IMR-90 (cell line): ENCODE measurements at regions not wholly inside any gene's neighbourhood (a gene's known extent, or its start where the extent isn't known, plus 50 kb on each side); places are given as distances from the start of the nearest gene placed in this dataset.

Source experiments
- ATAC-seq: fragments of 200-7000 bp; cut with Tn5 transposase; 2 replicates; pipeline ENCODE4 v1.9.1; 2020; ENCODE audit warnings: low read depth, mild to moderate bottlenecking, moderate library complexity
- BruUV-seq: library from RNA; stranded (reverse); fragments of 400-500 nt; replicated peaks from 2 replicates; lab custom pipeline; 2021; lab: Mats Ljungman, UMichigan
- CTCF ChIA-PET: fragments of 300-600 bp; formaldehyde crosslinking; extraction: SDS; loops from one replicate; lab custom pipeline; 2021; ENCODE audit warnings: antibody characterized with exemption; lab: Yijun Ruan, JAX
- POLR2A ChIA-PET: fragments of 300-600 bp; sonication (Branson Sonifier 250); formaldehyde crosslinking; loops from one replicate; lab custom pipeline; 2022; ENCODE audit warnings: antibody characterized with exemption; ENCODE audit not compliant: unreplicated experiment; lab: Charles Lee
- DNase-seq: peaks from one replicate; pipeline ENCODE4 v3.0.0; 2013
- H2AFZ ChIP-seq: replicated peaks from 2 replicates; pipeline ENCODE3; 2013; ENCODE audit warnings: low read length, mild to moderate bottlenecking; ENCODE audit not compliant: poor library complexity
- H2AK5ac ChIP-seq: 2 replicates; pipeline ENCODE4 v1.6.1; 2013; ENCODE audit warnings: low read depth, low read length, inconsistent platforms
- H2AK9ac ChIP-seq: replicated peaks from 2 replicates; pipeline ENCODE3; 2013; ENCODE audit warnings: mild to moderate bottlenecking, low read depth, low read length, moderate library complexity; ENCODE audit not compliant: poor library complexity
- H2BK120ac ChIP-seq: 2 replicates; pipeline ENCODE4 v1.6.1; 2013; ENCODE audit warnings: low read depth, low read length, inconsistent platforms
- H2BK15ac ChIP-seq: 3 replicates; pipeline ENCODE4 v1.6.1; 2013; ENCODE audit warnings: low read depth, low read length, inconsistent platforms
- H2BK20ac ChIP-seq: 2 replicates; pipeline ENCODE4 v1.6.1; 2013; ENCODE audit warnings: low read depth, mild to moderate bottlenecking, inconsistent platforms, low read length, moderate library complexity
- H2BK5ac ChIP-seq: 2 replicates; pipeline ENCODE4 v1.6.1; 2013; ENCODE audit warnings: mild to moderate bottlenecking, low read depth, low read length, inconsistent platforms; ENCODE audit not compliant: poor library complexity, severe bottlenecking
- H3K14ac ChIP-seq: replicated peaks from 2 replicates; pipeline ENCODE4 v1.6.1; 2013; ENCODE audit warnings: low read depth, low read length, inconsistent platforms
- H3K18ac ChIP-seq: 2 replicates; pipeline ENCODE4 v1.6.1; 2013; ENCODE audit warnings: low read depth, low read length, control low read depth
- H3K23ac ChIP-seq: 2 replicates; pipeline ENCODE4 v1.6.1; 2013; ENCODE audit warnings: low read depth, low read length, inconsistent platforms
- H3K27ac ChIP-seq: 2 replicates; pipeline ENCODE4 v1.5.1; 2013; ENCODE audit warnings: mild to moderate bottlenecking, control low read depth, low read length; ENCODE audit not compliant: insufficient read depth
- H3K27me3 ChIP-seq: 2 replicates; pipeline ENCODE4 v1.6.1; 2013; ENCODE audit warnings: low read length; ENCODE audit not compliant: control insufficient read depth, insufficient read depth
- H3K36me3 ChIP-seq: 2 replicates; pipeline ENCODE4 v1.6.1; 2013; ENCODE audit warnings: low read length, mixed read lengths; ENCODE audit not compliant: control insufficient read depth, insufficient read depth
- H3K4ac ChIP-seq: 2 replicates; pipeline ENCODE4 v1.6.1; 2013; ENCODE audit warnings: low read depth, low read length, inconsistent platforms
- H3K4me1 ChIP-seq: 2 replicates; pipeline ENCODE4 v1.6.1; 2013; ENCODE audit warnings: low read length, mixed read lengths; ENCODE audit not compliant: control insufficient read depth, insufficient read depth
- H3K4me2 ChIP-seq: 2 replicates; pipeline ENCODE4 v1.6.1; 2013; ENCODE audit warnings: low read depth, mild to moderate bottlenecking, control low read depth, low read length, moderate library complexity
- H3K4me3 ChIP-seq: 2 replicates; pipeline ENCODE4 v1.5.1; 2013; ENCODE audit warnings: low read depth, mild to moderate bottlenecking, control low read depth, low read length, moderate library complexity; ENCODE audit not compliant: insufficient read depth
- H3K56ac ChIP-seq: 2 replicates; pipeline ENCODE4 v1.6.1; 2013; ENCODE audit warnings: low read length, inconsistent platforms; ENCODE audit not compliant: insufficient read depth; ENCODE audit errors: extremely low read depth
- H3K79me1 ChIP-seq, 2 experiments: 2 replicates each; pipeline ENCODE4 v1.6.1; 2013; ENCODE audit warnings: low read length in 2 of 2, inconsistent platforms in 1 of 2, low read depth in 1 of 2
- H3K9ac ChIP-seq: 2 replicates; pipeline ENCODE4 v1.6.1; 2013; ENCODE audit warnings: low read depth, low read length, control low read depth
- H3K9me1 ChIP-seq: 2 replicates; pipeline ENCODE4 v1.6.1; 2013; ENCODE audit warnings: low read length, inconsistent platforms; ENCODE audit not compliant: insufficient read depth
- H3K9me3 ChIP-seq: 2 replicates; pipeline ENCODE4 v1.6.1; 2013; ENCODE audit warnings: low read length; ENCODE audit not compliant: control insufficient read depth, insufficient read depth
- H4K20me1 ChIP-seq: 2 replicates; pipeline ENCODE4 v1.6.1; 2013; ENCODE audit warnings: low read length, inconsistent platforms; ENCODE audit not compliant: insufficient read depth
- H4K5ac ChIP-seq: 2 replicates; pipeline ENCODE4 v1.6.1; 2013; ENCODE audit warnings: mild to moderate bottlenecking, low read depth, low read length, control low read depth
- H4K8ac ChIP-seq, 2 experiments: 2 replicates each; pipeline ENCODE4 v1.6.1; 2013; ENCODE audit warnings: low read depth in 2 of 2, low read length in 2 of 2, control low read depth in 1 of 2, inconsistent platforms in 1 of 2
- H4K91ac ChIP-seq: 2 replicates; pipeline ENCODE4 v1.6.1; 2013; ENCODE audit warnings: low read depth, low read length, inconsistent platforms; ENCODE audit not compliant: insufficient read depth
- BHLHE40 ChIP-seq: fragments of 150-350 bp; IDR thresholded peaks from 2 replicates; pipeline ENCODE4 v1.6.1; 2016; ENCODE audit warnings: mild to moderate bottlenecking, low read depth, low read length
- CEBPB ChIP-seq: IDR thresholded peaks from 2 replicates; pipeline ENCODE4 v1.6.1; 2012; ENCODE audit warnings: low read depth, low read length, improper control_type of control experiment
- CHD1 ChIP-seq: IDR thresholded peaks from 2 replicates; pipeline ENCODE4 v1.6.1; 2012; ENCODE audit warnings: low read depth, low read length, improper control_type of control experiment
- FOS ChIP-seq: fragments of 150-350 bp; IDR thresholded peaks from 2 replicates; pipeline ENCODE4 v1.6.1; 2016; ENCODE audit warnings: low read depth, low read length
- MAFK ChIP-seq: IDR thresholded peaks from 2 replicates; pipeline ENCODE4 v1.6.1; 2012; ENCODE audit warnings: low read depth, low read length, improper control_type of control experiment
- MAZ ChIP-seq: IDR thresholded peaks from 2 replicates; pipeline ENCODE4 v1.6.1; 2012; ENCODE audit warnings: low read depth, mild to moderate bottlenecking, low read length, improper control_type of control experiment, moderate library complexity, borderline replicate concordance
- MXI1 ChIP-seq: IDR thresholded peaks from 2 replicates; pipeline ENCODE4 v1.6.1; 2012; ENCODE audit warnings: low read depth, mild to moderate bottlenecking, low read length, moderate library complexity, borderline replicate concordance
- NFE2L2 ChIP-seq: fragments of 150-350 bp; IDR thresholded peaks from 2 replicates; pipeline ENCODE4 v1.6.1; 2016; ENCODE audit warnings: low read depth, mild to moderate bottlenecking, low read length
- POLR2A ChIP-seq: IDR thresholded peaks from 2 replicates; pipeline ENCODE4 v1.6.1; 2012; ENCODE audit warnings: mild to moderate bottlenecking, low read depth, low read length
- RAD21 ChIP-seq: IDR thresholded peaks from 2 replicates; pipeline ENCODE4 v1.6.1; 2012; ENCODE audit warnings: low read length, improper control_type of control experiment
- RCOR1 ChIP-seq: IDR thresholded peaks from 2 replicates; pipeline ENCODE4 v1.6.1; 2012; ENCODE audit warnings: mild to moderate bottlenecking, low read length, improper control_type of control experiment; ENCODE audit not compliant: insufficient replicate concordance
- RFX5 ChIP-seq: IDR thresholded peaks from 2 replicates; pipeline ENCODE4 v1.8.0; 2012; ENCODE audit warnings: low read depth, mild to moderate bottlenecking, low read length, moderate library complexity
- SMC3 ChIP-seq: fragments of 150-350 bp; IDR thresholded peaks from 2 replicates; pipeline ENCODE4 v1.6.1; 2016; ENCODE audit warnings: low read depth, mild to moderate bottlenecking, antibody characterized with exemption, low read length, moderate library complexity
- WGBS, 2 experiments: methylation state at CpG; one replicate each; pipeline versions ENCODE4 v1.1.5 to v1.1.7; 2013; ENCODE audit warnings: missing lambda C conversion rate in 2 of 2; ENCODE audit not compliant: insufficient read length in 1 of 2; ENCODE audit errors: extremely low coverage in 2 of 2; 5-methylcytosine and 5-hydroxymethylcytosine counted together
- dilution Hi-C: fragments of 300-500 bp; cut with HindIII; formaldehyde crosslinking; loops from one replicate; pipeline ENCODE4 v1.14.3; 2018; ENCODE audit warnings: low sequenced_read_pairs; ENCODE audit not compliant: unreplicated experiment
- in situ Hi-C: fragments of 300-500 bp; cut with MboI; formaldehyde crosslinking; loops from 3 replicates; pipeline ENCODE4 v1.14.3; 2019; ENCODE audit warnings: low sequenced_read_pairs, inconsistent platforms, mixed read lengths
- intact Hi-C: fragments of 100-400 bp; cut with micrococcal nuclease; formaldehyde crosslinking; loops from 2 replicates; pipeline ENCODE4 v1.10.0; 2022
- TF ChIP-seq, protein P1 (sequence below): conservative IDR thresholded peaks from 2 replicates; pipeline ENCODE4 v1.5.1; 2012; ENCODE audit warnings: mild to moderate bottlenecking, low read depth, low read length, improper control_type of control experiment
- TF ChIP-seq, protein P2 (sequence below): fragments of 150-350 bp; IDR thresholded peaks from 2 replicates; pipeline ENCODE4 v1.6.1; 2017; ENCODE audit warnings: mild to moderate bottlenecking, antibody characterized with exemption, low read length, low read depth
- TF ChIP-seq, protein P3 (sequence below): fragments of 150-350 bp; IDR thresholded peaks from 2 replicates; pipeline ENCODE4 v1.6.1; 2016; ENCODE audit warnings: low read depth, mild to moderate bottlenecking, low read length, moderate library complexity, borderline replicate concordance

- no peak overlapping the region for H2BK120ac ChIP-seq
- H2BK5ac ChIP-seq: no peak overlapping the region
- CTCF ChIA-PET: interaction anchor here (0.9 kb wide), 1 partner anchor 16 kb away, joined by 3 read pairs; no protein-coding TSS in a partner anchor
- H2AK9ac ChIP-seq: no peak overlapping the region
- H3K9me3 ChIP-seq: no peaks in the 10 kb centered on the region
- H3K9ac ChIP-seq: no peak overlapping the region
- H3K14ac ChIP-seq: no peak overlapping the region
- no CpG with 5 or more reads among the region's 1 CpG for WGBS, 2 experiments
- in situ Hi-C loops (no loop called here), intact Hi-C loops (no loop called here), dilution Hi-C loops (no loop called here)
- no peaks in the 10 kb centered on the region; the same call in none of the 2 replicates for H3K27me3 ChIP-seq
- H3K18ac ChIP-seq: no peak overlapping the region
- no TSS peak for BruUV-seq
- H2BK20ac ChIP-seq: no peak overlapping the region
- no peak overlapping the region for H4K91ac ChIP-seq
- no peak overlapping the region for H2AK5ac ChIP-seq
- no peak overlapping the region for H3K27ac ChIP-seq
- no peak overlapping the region for H3K4me3 ChIP-seq
- no peaks in the 10 kb centered on the region for H3K4me1 ChIP-seq
- no peaks in the 10 kb centered on the region for H3K36me3 ChIP-seq
- no peak overlapping the region for H3K23ac ChIP-seq
- no peak overlapping the region for H3K4ac ChIP-seq
- no peak overlapping the region for H2AFZ ChIP-seq
- no peaks in the 10 kb centered on the region for H3K79me1 ChIP-seq
- H2BK15ac ChIP-seq: no peak overlapping the region
- ATAC-seq (no peak), DNase-seq (no peak)
- H4K5ac ChIP-seq: no peak overlapping the region
- H3K56ac ChIP-seq: no peak overlapping the region
- H3K9me1 ChIP-seq: no peaks in the 10 kb centered on the region
- H3K4me2 ChIP-seq: no peak overlapping the region
- H4K20me1 ChIP-seq: no peaks in the 10 kb centered on the region
- no peak overlapping the region for H4K8ac ChIP-seq
- POLR2A ChIA-PET: no interaction called here
- TF ChIP-seq RFX5 (no peak), POLR2A (no peak), SMC3 (no peak), RCOR1 (no peak), RAD21 (no peak), CEBPB (no peak), CHD1 (no peak), MAZ (no peak), NFE2L2 (no peak), FOS (no peak), BHLHE40 (no peak), MXI1 (no peak), MAFK (no peak)
- TF ChIP-seq, protein P1, sequence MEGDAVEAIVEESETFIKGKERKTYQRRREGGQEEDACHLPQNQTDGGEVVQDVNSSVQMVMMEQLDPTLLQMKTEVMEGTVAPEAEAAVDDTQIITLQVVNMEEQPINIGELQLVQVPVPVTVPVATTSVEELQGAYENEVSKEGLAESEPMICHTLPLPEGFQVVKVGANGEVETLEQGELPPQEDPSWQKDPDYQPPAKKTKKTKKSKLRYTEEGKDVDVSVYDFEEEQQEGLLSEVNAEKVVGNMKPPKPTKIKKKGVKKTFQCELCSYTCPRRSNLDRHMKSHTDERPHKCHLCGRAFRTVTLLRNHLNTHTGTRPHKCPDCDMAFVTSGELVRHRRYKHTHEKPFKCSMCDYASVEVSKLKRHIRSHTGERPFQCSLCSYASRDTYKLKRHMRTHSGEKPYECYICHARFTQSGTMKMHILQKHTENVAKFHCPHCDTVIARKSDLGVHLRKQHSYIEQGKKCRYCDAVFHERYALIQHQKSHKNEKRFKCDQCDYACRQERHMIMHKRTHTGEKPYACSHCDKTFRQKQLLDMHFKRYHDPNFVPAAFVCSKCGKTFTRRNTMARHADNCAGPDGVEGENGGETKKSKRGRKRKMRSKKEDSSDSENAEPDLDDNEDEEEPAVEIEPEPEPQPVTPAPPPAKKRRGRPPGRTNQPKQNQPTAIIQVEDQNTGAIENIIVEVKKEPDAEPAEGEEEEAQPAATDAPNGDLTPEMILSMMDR: no peak
- TF ChIP-seq, protein P2, sequence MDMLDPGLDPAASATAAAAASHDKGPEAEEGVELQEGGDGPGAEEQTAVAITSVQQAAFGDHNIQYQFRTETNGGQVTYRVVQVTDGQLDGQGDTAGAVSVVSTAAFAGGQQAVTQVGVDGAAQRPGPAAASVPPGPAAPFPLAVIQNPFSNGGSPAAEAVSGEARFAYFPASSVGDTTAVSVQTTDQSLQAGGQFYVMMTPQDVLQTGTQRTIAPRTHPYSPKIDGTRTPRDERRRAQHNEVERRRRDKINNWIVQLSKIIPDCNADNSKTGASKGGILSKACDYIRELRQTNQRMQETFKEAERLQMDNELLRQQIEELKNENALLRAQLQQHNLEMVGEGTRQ: no peak
- TF ChIP-seq, protein P3, sequence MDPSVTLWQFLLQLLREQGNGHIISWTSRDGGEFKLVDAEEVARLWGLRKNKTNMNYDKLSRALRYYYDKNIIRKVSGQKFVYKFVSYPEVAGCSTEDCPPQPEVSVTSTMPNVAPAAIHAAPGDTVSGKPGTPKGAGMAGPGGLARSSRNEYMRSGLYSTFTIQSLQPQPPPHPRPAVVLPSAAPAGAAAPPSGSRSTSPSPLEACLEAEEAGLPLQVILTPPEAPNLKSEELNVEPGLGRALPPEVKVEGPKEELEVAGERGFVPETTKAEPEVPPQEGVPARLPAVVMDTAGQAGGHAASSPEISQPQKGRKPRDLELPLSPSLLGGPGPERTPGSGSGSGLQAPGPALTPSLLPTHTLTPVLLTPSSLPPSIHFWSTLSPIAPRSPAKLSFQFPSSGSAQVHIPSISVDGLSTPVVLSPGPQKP: no peak
Measured at GRCh38 chr5:168031614-168032013, 259.8 kb upstream of the WWC1 start.
